ENCODE measurements at regions not wholly inside any gene's neighbourhood (a gene's known extent, or its start where the extent isn't known, plus 50 kb on each side); places are given as distances from the start of the nearest gene placed in this dataset.

- Histone ChIP-seq H3K27me3 (replicated peaks; ENCODE audit: insufficient read depth) (no peaks in the 10 kb centered on the region), H3K4me3 (no peak overlapping the region), H3K9me3 (no peaks in the 10 kb centered on the region), H3K27ac (no peak overlapping the region), H3K36me3 (no peaks in the 10 kb centered on the region), H3K4me1 (ENCODE audit: control insufficient read depth in 1 of 2, low read depth in 2 of 2) (no peaks in the 10 kb centered on the region)
- ATAC-seq (ENCODE audit: insufficient number of reproducible peaks, low FRiP score, low read depth): no peak
- DNase-seq (ENCODE audit: low spot score): no peak
- TF ChIP-seq, protein P1, sequence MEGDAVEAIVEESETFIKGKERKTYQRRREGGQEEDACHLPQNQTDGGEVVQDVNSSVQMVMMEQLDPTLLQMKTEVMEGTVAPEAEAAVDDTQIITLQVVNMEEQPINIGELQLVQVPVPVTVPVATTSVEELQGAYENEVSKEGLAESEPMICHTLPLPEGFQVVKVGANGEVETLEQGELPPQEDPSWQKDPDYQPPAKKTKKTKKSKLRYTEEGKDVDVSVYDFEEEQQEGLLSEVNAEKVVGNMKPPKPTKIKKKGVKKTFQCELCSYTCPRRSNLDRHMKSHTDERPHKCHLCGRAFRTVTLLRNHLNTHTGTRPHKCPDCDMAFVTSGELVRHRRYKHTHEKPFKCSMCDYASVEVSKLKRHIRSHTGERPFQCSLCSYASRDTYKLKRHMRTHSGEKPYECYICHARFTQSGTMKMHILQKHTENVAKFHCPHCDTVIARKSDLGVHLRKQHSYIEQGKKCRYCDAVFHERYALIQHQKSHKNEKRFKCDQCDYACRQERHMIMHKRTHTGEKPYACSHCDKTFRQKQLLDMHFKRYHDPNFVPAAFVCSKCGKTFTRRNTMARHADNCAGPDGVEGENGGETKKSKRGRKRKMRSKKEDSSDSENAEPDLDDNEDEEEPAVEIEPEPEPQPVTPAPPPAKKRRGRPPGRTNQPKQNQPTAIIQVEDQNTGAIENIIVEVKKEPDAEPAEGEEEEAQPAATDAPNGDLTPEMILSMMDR (IDR thresholded peaks at IDR 0.05): no peak
These were observed 201.2 kb downstream of the RPLP1 start for GRCh38 chr15:69653846-69654245.

GRCh38 chr15:69656271-69657030 lies 203.8 kb downstream of the RPLP1 start:
- Histone ChIP-seq H3K9me3 (no peaks in the 10 kb centered on the region), H3K4me1 (ENCODE audit: control insufficient read depth in 1 of 2, low read depth in 2 of 2) (no peaks in the 10 kb centered on the region), H3K4me3 (no peak overlapping the region), H3K27me3 (replicated peaks; ENCODE audit: insufficient read depth) (no peaks in the 10 kb centered on the region), H3K27ac (no peak overlapping the region), H3K36me3 (no peaks in the 10 kb centered on the region)
- no peak for ATAC-seq (ENCODE audit: insufficient number of reproducible peaks, low FRiP score, low read depth)
- no peak for DNase-seq (ENCODE audit: low spot score)
- TF ChIP-seq, protein P1 (IDR thresholded peaks at IDR 0.05): no peak

- DNase-seq (ENCODE audit: low spot score): no peak
These were observed 205.0 kb downstream of the RPLP1 start for GRCh38 chr15:69657626-69658025.

DNA sequence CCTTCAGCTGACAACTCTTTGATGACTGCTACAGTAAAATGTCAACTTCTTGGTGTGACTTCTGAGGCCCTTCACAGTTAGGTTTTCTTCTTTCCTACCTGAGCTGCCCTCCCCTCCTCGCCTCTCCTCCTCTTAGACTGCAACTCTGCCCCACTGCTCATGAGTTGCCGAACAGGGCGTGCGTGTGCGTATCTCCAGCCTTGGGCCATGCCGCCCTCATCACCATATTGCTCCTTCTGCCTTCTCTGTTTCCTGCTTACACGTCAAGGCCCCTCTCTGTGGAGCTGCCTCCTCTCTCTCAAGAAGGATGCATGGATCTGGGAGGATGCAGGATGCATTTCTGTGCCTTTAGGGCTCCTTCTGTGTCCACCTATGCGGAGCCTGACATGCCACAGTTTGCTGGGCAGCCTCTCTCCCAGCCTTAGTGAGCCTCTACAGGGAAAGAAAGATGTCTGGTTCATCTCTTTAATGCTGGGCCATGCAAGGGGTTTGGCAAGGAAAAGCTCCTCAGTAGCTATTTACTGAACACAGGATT lies 205.9 kb downstream of the RPLP1 start:
- no peak for ATAC-seq (ENCODE audit: insufficient number of reproducible peaks, low FRiP score, low read depth)
- no peaks in the 10 kb centered on the region for H3K27me3 ChIP-seq (replicated peaks; ENCODE audit: insufficient read depth)

More at GRCh38 chr15:69657626-69658025, 205.0 kb downstream of the RPLP1 start:
- TF ChIP-seq, protein P1 (IDR thresholded peaks at IDR 0.05): no peak
- no peaks in the 10 kb centered on the region for H3K9me3 ChIP-seq
- no peak for ATAC-seq (ENCODE audit: insufficient number of reproducible peaks, low FRiP score, low read depth)
- H3K27me3 ChIP-seq (replicated peaks; ENCODE audit: insufficient read depth): no peaks in the 10 kb centered on the region
- H3K4me1 ChIP-seq (ENCODE audit: control insufficient read depth in 1 of 2, low read depth in 2 of 2): no peaks in the 10 kb centered on the region
- H3K27ac ChIP-seq: no peak overlapping the region
- H3K36me3 ChIP-seq: no peaks in the 10 kb centered on the region
- H3K4me3 ChIP-seq: no peak overlapping the region

DNA sequence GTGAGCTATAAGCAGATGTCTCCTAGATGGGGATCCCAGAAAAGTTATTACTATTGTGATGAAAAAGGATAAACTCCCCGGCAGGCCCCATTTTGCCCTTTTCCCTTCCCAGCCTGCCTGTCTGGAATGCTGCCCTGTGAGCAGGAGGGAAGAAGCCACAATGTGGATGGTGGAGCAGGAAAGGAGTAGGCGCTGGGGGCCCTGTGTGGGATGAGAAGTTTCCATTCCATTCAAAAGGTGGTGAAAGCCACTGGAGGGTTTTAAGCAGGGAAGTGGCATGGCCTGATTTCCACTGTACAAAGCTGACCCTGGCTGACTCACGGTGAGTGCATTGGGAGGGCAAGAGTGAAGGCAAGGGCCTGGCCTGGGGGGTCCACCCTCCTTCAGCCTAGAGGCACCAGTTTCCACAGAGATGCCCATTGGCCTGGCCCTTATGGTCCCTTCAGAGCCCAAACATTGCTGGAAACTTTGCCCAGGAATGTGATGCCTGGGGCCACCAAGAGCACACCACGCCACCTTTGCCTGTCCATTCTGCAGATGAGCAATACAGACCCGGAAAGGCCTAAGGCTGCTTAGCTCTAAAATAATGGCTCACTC lies 206.9 kb downstream of the RPLP1 start:
- no peaks in the 10 kb centered on the region for H3K27me3 ChIP-seq (replicated peaks; ENCODE audit: insufficient read depth)
- H3K36me3 ChIP-seq: no peaks in the 10 kb centered on the region
- ATAC-seq (ENCODE audit: insufficient number of reproducible peaks, low FRiP score, low read depth): no peak
- no peak overlapping the region for H3K4me3 ChIP-seq
- TF ChIP-seq, protein P1 (IDR thresholded peaks at IDR 0.05): no peak
- no peaks in the 10 kb centered on the region for H3K9me3 ChIP-seq
- no peak overlapping the region for H3K27ac ChIP-seq
- DNase-seq (ENCODE audit: low spot score): no peak
- H3K4me1 ChIP-seq (ENCODE audit: control insufficient read depth in 1 of 2, low read depth in 2 of 2): no peaks in the 10 kb centered on the region

More for the DNA sequence above, 205.9 kb downstream of the RPLP1 start:
- no peak for DNase-seq (ENCODE audit: low spot score)
- Histone ChIP-seq H3K9me3 (no peaks in the 10 kb centered on the region), H3K4me1 (ENCODE audit: control insufficient read depth in 1 of 2, low read depth in 2 of 2) (no peaks in the 10 kb centered on the region), H3K36me3 (no peaks in the 10 kb centered on the region), H3K4me3 (no peak overlapping the region), H3K27ac (no peak overlapping the region)
- TF ChIP-seq, protein P1 (IDR thresholded peaks at IDR 0.05): no peak
